GM23338 (cell line): ENCODE measurements at regions not wholly inside any gene's neighbourhood (a gene's known extent, or its start where the extent isn't known, plus 50 kb on each side); places are given as distances from the start of the nearest gene placed in this dataset.

Source experiments
- ATAC-seq: fragments of 200-7000 bp; cut with Tn5 transposase; 3 replicates; pipeline ENCODE4 v1.9.1; 2020
- DNase-seq: peaks from one replicate; pipeline ENCODE4 v3.0.0-alpha.2; 2015; ENCODE audit warnings: low spot score
- H2AFZ ChIP-seq: fragments of 200-600 bp; sonication (generic); 2 replicates; pipeline ENCODE4 v1.8.0; 2016; ENCODE audit warnings: antibody characterized with exemption, mild to moderate bottlenecking, moderate library complexity
- H3F3A ChIP-seq: fragments of 200-600 bp; sonication (generic); replicated peaks from 2 replicates; pipeline ENCODE4 v1.8.0; 2017; ENCODE audit warnings: antibody characterized with exemption, mixed run types, low read depth
- H3K27ac ChIP-seq: fragments of 200-600 bp; sonication (generic); 2 replicates; pipeline ENCODE4 v1.6.1; 2016; ENCODE audit warnings: low read depth
- H3K27me3 ChIP-seq: fragments of 200-600 bp; sonication (generic); 2 replicates; pipeline ENCODE4 v1.8.0; 2016; ENCODE audit warnings: mild to moderate bottlenecking, mixed run types, moderate library complexity; ENCODE audit not compliant: insufficient read depth
- H3K36me3 ChIP-seq: fragments of 200-600 bp; sonication (generic); 2 replicates; pipeline ENCODE4 v1.8.0; 2016; ENCODE audit warnings: mild to moderate bottlenecking; ENCODE audit not compliant: insufficient read depth
- H3K4me1 ChIP-seq: fragments of 200-600 bp; sonication (generic); 2 replicates; pipeline ENCODE4 v1.8.0; 2016; ENCODE audit warnings: mild to moderate bottlenecking, moderate library complexity; ENCODE audit not compliant: insufficient read depth
- H3K4me2 ChIP-seq: fragments of 200-600 bp; sonication (generic); 2 replicates; pipeline ENCODE4 v1.7.1; 2017; ENCODE audit warnings: mixed run types
- H3K4me3 ChIP-seq: fragments of 200-600 bp; sonication (generic); 2 replicates; pipeline ENCODE4 v1.6.1; 2016; ENCODE audit warnings: mixed run types
- H3K79me2 ChIP-seq: fragments of 200-600 bp; sonication (generic); replicated peaks from 2 replicates; pipeline ENCODE4 v1.8.0; 2017; ENCODE audit warnings: mild to moderate bottlenecking; ENCODE audit not compliant: insufficient read depth
- H3K9me2 ChIP-seq: fragments of 200-600 bp; sonication (generic); 2 replicates; pipeline ENCODE4 v1.8.0; 2017; ENCODE audit not compliant: insufficient read depth
- H4K20me1 ChIP-seq: fragments of 200-600 bp; sonication (generic); replicated peaks from 2 replicates; pipeline ENCODE4 v1.8.0; 2017; ENCODE audit warnings: mild to moderate bottlenecking; ENCODE audit not compliant: insufficient read depth
- H3K27ac Mint-ChIP-seq: 2 replicates; pipeline ENCODE4 v1.8.0; 2020; ENCODE audit warnings: inconsistent platforms, mild to moderate bottlenecking, moderate library complexity, mixed read lengths
- H3K27me3 Mint-ChIP-seq: 3 replicates; pipeline ENCODE4 v1.8.0; 2022; ENCODE audit warnings: low read depth, mild to moderate bottlenecking, moderate library complexity, mixed read lengths, inconsistent platforms; ENCODE audit not compliant: insufficient read depth, poor library complexity
- H3K36me3 Mint-ChIP-seq: 3 replicates; pipeline ENCODE4 v1.8.0; 2021; ENCODE audit warnings: low read depth, mild to moderate bottlenecking, inconsistent platforms, moderate library complexity, mixed read lengths
- H3K4me1 Mint-ChIP-seq: 3 replicates; pipeline ENCODE4 v1.8.0; 2020; ENCODE audit warnings: mild to moderate bottlenecking, inconsistent platforms, mixed read lengths
- H3K4me3 Mint-ChIP-seq: 3 replicates; pipeline ENCODE4 v1.8.0; 2021; ENCODE audit warnings: moderate library complexity, mild to moderate bottlenecking, inconsistent platforms, mixed read lengths
- H3K9me3 Mint-ChIP-seq: 3 replicates; pipeline ENCODE4 v1.8.0; 2020; ENCODE audit warnings: moderate library complexity, mild to moderate bottlenecking, inconsistent platforms, mixed read lengths
- CREB1 ChIP-seq: fragments of 250-450 bp; sonication (Bioruptor Pico); IDR thresholded peaks from 2 replicates; pipeline ENCODE4 v1.5.0; 2020; ENCODE audit warnings: low read depth, mild to moderate bottlenecking, moderate library complexity
- EZH2 ChIP-seq: fragments of 200-600 bp; sonication (generic); IDR thresholded peaks from one replicate; pipeline ENCODE4 v1.8.0; 2017; ENCODE audit warnings: antibody characterized with exemption, mild to moderate bottlenecking, low read depth; ENCODE audit not compliant: unreplicated experiment
- EZH2phosphoT487 ChIP-seq: fragments of 200-600 bp; sonication (generic); IDR thresholded peaks from one replicate; pipeline ENCODE4 v1.8.1; 2018; ENCODE audit warnings: antibody characterized with exemption; ENCODE audit not compliant: unreplicated experiment
- JUNB ChIP-seq: IDR thresholded peaks from one replicate; pipeline ENCODE4 v1.6.1; 2016; ENCODE audit warnings: antibody characterized with exemption; ENCODE audit not compliant: unreplicated experiment
- NANOG ChIP-seq: IDR thresholded peaks from 2 replicates; pipeline ENCODE4 v1.6.1; 2016; ENCODE audit warnings: antibody characterized with exemption, borderline replicate concordance
- POLR2AphosphoS5 ChIP-seq: IDR thresholded peaks from 2 replicates; pipeline ENCODE4 v1.6.1; 2016; ENCODE audit warnings: antibody characterized with exemption, low read depth
- STAT1 ChIP-seq: IDR thresholded peaks from one replicate; pipeline ENCODE4 v1.6.1; 2016; ENCODE audit warnings: antibody characterized with exemption; ENCODE audit not compliant: unreplicated experiment
- ZNF114 ChIP-seq: fragments of 250-450 bp; sonication (Bioruptor Pico); IDR thresholded peaks from 2 replicates; pipeline ENCODE4 v1.5.0; 2020; ENCODE audit warnings: mild to moderate bottlenecking, moderate library complexity
- ZNF331 ChIP-seq: fragments of 250-450 bp; sonication (Bioruptor Pico); IDR thresholded peaks from 2 replicates; pipeline ENCODE4 v1.5.0; 2020; ENCODE audit warnings: low read depth, mild to moderate bottlenecking, moderate library complexity
- TF ChIP-seq, protein P1 (sequence below), 2 experiments: fragments of 200-600 bp in 1 of 2; sonication (generic) in 1 of 2; conservative IDR thresholded peaks; 2 replicates each; pipeline versions ENCODE4 v1.5.1 to v1.6.1; 2016 to 2017; ENCODE audit warnings: antibody characterized with exemption in 2 of 2, low read depth in 2 of 2, mild to moderate bottlenecking in 2 of 2, moderate library complexity in 1 of 2
- TF ChIP-seq, protein P2 (sequence below): IDR thresholded peaks from 2 replicates; pipeline ENCODE4 v1.6.1; 2016; ENCODE audit warnings: antibody characterized with exemption
- TF ChIP-seq, protein P3 (sequence below): IDR thresholded peaks from one replicate; pipeline ENCODE4 v1.6.1; 2018; ENCODE audit warnings: antibody characterized with exemption; ENCODE audit not compliant: unreplicated experiment

DNA sequence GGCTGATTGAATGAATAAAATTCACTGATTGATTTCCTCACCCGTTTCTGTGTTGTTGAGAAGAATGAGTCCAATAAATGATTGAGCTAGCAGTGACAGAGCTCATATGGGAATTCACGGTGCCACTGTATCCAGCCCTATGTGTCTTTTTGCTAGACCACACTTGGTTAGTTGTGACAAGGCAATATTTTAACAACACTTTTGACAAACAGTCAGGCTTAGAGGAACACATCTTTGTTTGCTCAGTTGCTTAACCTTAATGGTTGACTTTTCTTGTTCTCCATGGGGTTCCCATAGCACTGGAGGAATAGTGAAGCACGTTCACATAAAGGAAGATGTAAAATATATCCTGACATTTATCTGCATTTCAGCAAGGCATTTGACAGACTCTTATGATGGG is 273.9 kb upstream of the DEPDC1 start (continued):
- TF ChIP-seq ZNF331 (no peak), EZH2 (no peak), EZH2phosphoT487 (no peak), ZNF114 (CRISPR knock-in tag) (no peak), JUNB (no peak), STAT1 (no peak), CREB1 (no peak), NANOG (no peak)
- TF ChIP-seq, protein P1, sequence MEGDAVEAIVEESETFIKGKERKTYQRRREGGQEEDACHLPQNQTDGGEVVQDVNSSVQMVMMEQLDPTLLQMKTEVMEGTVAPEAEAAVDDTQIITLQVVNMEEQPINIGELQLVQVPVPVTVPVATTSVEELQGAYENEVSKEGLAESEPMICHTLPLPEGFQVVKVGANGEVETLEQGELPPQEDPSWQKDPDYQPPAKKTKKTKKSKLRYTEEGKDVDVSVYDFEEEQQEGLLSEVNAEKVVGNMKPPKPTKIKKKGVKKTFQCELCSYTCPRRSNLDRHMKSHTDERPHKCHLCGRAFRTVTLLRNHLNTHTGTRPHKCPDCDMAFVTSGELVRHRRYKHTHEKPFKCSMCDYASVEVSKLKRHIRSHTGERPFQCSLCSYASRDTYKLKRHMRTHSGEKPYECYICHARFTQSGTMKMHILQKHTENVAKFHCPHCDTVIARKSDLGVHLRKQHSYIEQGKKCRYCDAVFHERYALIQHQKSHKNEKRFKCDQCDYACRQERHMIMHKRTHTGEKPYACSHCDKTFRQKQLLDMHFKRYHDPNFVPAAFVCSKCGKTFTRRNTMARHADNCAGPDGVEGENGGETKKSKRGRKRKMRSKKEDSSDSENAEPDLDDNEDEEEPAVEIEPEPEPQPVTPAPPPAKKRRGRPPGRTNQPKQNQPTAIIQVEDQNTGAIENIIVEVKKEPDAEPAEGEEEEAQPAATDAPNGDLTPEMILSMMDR (conservative IDR thresholded peaks at IDR 0.05; ENCODE audit: low read depth in 2 of 2): no peak

DNA sequence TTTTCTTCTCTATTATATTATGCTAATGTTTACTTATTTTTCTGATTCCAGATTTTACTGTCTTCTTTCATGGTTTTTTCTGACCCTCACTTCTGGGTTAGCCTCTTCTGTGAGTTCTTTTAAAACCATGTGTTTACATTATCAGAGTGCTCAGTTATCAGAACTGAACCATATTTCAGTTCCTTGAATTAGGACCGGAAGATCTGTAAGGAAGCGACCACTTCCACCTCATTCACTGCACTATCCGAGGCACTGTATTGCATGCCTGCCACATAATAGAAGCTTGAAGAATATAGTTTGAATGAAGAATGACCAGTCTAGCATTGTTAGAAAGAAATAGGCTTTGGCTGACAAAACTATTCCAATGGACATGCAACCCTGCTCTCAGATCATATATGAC is 281.0 kb upstream of the DEPDC1 start:
- Histone ChIP-seq H3K4me1 (no peaks in the 10 kb centered on the region), H3K79me2 (no peaks in the 10 kb centered on the region), H3K27ac (no peak overlapping the region), H3K4me2 (no peak overlapping the region), H3K9me2 (no peaks in the 10 kb centered on the region), H4K20me1 (no peaks in the 10 kb centered on the region), H3K36me3 (no peaks in the 10 kb centered on the region), H2AFZ (no peak overlapping the region), H3F3A (no peaks in the 10 kb centered on the region), H3K4me3 (no peak overlapping the region), H3K27me3 (no peaks in the 10 kb centered on the region)
- H3K36me3 Mint-ChIP-seq: peaks cover 12% of the 10 kb centered on the region
- H3K4me3 Mint-ChIP-seq: no peak overlapping the region
- peaks cover under 1% of the 10 kb centered on the region for H3K27me3 Mint-ChIP-seq
- no peak for DNase-seq
- H3K9me3 Mint-ChIP-seq: peaks cover 15% of the 10 kb centered on the region
- H3K4me1 Mint-ChIP-seq: no peaks in the 10 kb centered on the region
- no peak overlapping the region for H3K27ac Mint-ChIP-seq
- ATAC-seq: no peak
- TF ChIP-seq, protein P2, sequence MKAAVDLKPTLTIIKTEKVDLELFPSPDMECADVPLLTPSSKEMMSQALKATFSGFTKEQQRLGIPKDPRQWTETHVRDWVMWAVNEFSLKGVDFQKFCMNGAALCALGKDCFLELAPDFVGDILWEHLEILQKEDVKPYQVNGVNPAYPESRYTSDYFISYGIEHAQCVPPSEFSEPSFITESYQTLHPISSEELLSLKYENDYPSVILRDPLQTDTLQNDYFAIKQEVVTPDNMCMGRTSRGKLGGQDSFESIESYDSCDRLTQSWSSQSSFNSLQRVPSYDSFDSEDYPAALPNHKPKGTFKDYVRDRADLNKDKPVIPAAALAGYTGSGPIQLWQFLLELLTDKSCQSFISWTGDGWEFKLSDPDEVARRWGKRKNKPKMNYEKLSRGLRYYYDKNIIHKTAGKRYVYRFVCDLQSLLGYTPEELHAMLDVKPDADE: no peak
- TF ChIP-seq EZH2 (no peak), POLR2AphosphoS5 (no peak), EZH2phosphoT487 (no peak)
- TF ChIP-seq, protein P3, sequence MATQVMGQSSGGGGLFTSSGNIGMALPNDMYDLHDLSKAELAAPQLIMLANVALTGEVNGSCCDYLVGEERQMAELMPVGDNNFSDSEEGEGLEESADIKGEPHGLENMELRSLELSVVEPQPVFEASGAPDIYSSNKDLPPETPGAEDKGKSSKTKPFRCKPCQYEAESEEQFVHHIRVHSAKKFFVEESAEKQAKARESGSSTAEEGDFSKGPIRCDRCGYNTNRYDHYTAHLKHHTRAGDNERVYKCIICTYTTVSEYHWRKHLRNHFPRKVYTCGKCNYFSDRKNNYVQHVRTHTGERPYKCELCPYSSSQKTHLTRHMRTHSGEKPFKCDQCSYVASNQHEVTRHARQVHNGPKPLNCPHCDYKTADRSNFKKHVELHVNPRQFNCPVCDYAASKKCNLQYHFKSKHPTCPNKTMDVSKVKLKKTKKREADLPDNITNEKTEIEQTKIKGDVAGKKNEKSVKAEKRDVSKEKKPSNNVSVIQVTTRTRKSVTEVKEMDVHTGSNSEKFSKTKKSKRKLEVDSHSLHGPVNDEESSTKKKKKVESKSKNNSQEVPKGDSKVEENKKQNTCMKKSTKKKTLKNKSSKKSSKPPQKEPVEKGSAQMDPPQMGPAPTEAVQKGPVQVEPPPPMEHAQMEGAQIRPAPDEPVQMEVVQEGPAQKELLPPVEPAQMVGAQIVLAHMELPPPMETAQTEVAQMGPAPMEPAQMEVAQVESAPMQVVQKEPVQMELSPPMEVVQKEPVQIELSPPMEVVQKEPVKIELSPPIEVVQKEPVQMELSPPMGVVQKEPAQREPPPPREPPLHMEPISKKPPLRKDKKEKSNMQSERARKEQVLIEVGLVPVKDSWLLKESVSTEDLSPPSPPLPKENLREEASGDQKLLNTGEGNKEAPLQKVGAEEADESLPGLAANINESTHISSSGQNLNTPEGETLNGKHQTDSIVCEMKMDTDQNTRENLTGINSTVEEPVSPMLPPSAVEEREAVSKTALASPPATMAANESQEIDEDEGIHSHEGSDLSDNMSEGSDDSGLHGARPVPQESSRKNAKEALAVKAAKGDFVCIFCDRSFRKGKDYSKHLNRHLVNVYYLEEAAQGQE: no peak
- TF ChIP-seq, protein P1 (conservative IDR thresholded peaks at IDR 0.05; ENCODE audit: low read depth in 2 of 2): no peak
